DOHH2 (cell line): ENCODE measurements at regions not wholly inside any gene's neighbourhood (a gene's known extent, or its start where the extent isn't known, plus 50 kb on each side); places are given as distances from the start of the nearest gene placed in this dataset.

Source experiments
- EZH2phosphoT487 ChIP-seq: fragments of 200-600 bp; sonication (generic); IDR thresholded peaks from 2 replicates; pipeline ENCODE4 v1.6.1; 2017; ENCODE audit warnings: borderline replicate concordance, mild to moderate bottlenecking, antibody characterized with exemption, low read length, moderate library complexity, mixed read lengths
- TF ChIP-seq, protein P1 (sequence below): fragments of 200-600 bp; sonication (generic); IDR thresholded peaks from one replicate; pipeline ENCODE4 v1.5.1; 2014; ENCODE audit warnings: antibody characterized with exemption, mild to moderate bottlenecking, low read depth, low read length; ENCODE audit not compliant: poor library complexity, severe bottlenecking

GRCh38 chr3:127102188-127102520 is 90.8 kb upstream of the PRR23E start:
- TF ChIP-seq, protein P1, sequence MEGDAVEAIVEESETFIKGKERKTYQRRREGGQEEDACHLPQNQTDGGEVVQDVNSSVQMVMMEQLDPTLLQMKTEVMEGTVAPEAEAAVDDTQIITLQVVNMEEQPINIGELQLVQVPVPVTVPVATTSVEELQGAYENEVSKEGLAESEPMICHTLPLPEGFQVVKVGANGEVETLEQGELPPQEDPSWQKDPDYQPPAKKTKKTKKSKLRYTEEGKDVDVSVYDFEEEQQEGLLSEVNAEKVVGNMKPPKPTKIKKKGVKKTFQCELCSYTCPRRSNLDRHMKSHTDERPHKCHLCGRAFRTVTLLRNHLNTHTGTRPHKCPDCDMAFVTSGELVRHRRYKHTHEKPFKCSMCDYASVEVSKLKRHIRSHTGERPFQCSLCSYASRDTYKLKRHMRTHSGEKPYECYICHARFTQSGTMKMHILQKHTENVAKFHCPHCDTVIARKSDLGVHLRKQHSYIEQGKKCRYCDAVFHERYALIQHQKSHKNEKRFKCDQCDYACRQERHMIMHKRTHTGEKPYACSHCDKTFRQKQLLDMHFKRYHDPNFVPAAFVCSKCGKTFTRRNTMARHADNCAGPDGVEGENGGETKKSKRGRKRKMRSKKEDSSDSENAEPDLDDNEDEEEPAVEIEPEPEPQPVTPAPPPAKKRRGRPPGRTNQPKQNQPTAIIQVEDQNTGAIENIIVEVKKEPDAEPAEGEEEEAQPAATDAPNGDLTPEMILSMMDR = no peak
- no peak for TF ChIP-seq EZH2phosphoT487
